Brain microvascular endothelial cell (primary cell): ENCODE measurements at regions not wholly inside any gene's neighbourhood (a gene's known extent, or its start where the extent isn't known, plus 50 kb on each side); places are given as distances from the start of the nearest gene placed in this dataset.

Experiments
- DNase-seq: peaks from one replicate; pipeline ENCODE4 v3.0.0-alpha.2; 2020
- H3K27ac ChIP-seq: fragments of 250-450 bp; sonication (Bioruptor Pico); 2 replicates; pipeline ENCODE4 v1.5.1; 2020; ENCODE audit warnings: mild to moderate bottlenecking, moderate library complexity
- H3K27me3 ChIP-seq: fragments of 250-450 bp; sonication (Bioruptor Pico); replicated peaks from 2 replicates; pipeline ENCODE4 v1.5.1; 2020; ENCODE audit warnings: mild to moderate bottlenecking
- H3K36me3 ChIP-seq: fragments of 250-450 bp; sonication (Bioruptor Pico); replicated peaks from 2 replicates; pipeline ENCODE4 v1.5.1; 2020; ENCODE audit warnings: mild to moderate bottlenecking
- H3K4me3 ChIP-seq: 2 replicates; pipeline ENCODE4 v1.5.1; 2011; ENCODE audit warnings: low read depth, mild to moderate bottlenecking, control low read depth, low read length, moderate library complexity
- CTCF ChIP-seq: IDR thresholded peaks from 2 replicates; pipeline ENCODE4 v1.5.1; 2011; ENCODE audit warnings: low read depth, mild to moderate bottlenecking, moderate library complexity, low read length, control low read depth, inconsistent platforms; ENCODE audit errors: missing control alignments
- in situ Hi-C: cut with HindIII; loops from 2 replicates; pipeline ENCODE4 v1.10.0; 2017; ENCODE audit warnings: low sequenced_read_pairs, low pct_ligation_motif_present

GRCh38 chr3:22898558-22898957 is 304.6 kb upstream of the UBE2E2 start:
- no peak for TF ChIP-seq CTCF
- Histone ChIP-seq H3K27ac (no peak overlapping the region), H3K36me3 (no peaks in the 10 kb centered on the region), H3K4me3 (no peak overlapping the region), H3K27me3 (no peaks in the 10 kb centered on the region)
- no peak for DNase-seq
- in situ Hi-C loops = no loop called here

GRCh38 chr3:22899441-22899840 is 303.7 kb upstream of the UBE2E2 start:
- in situ Hi-C loops = no loop called here
- TF ChIP-seq CTCF = no peak
- no peak overlapping the region for H3K4me3 ChIP-seq

GRCh38 chr3:22900296-22900695 is 302.8 kb upstream of the UBE2E2 start:
- H3K36me3 ChIP-seq = no peaks in the 10 kb centered on the region
- no peak for DNase-seq
- TF ChIP-seq CTCF = no peak
- no peak overlapping the region for H3K27ac ChIP-seq
- no peaks in the 10 kb centered on the region for H3K27me3 ChIP-seq
- in situ Hi-C loops = no loop called here
- H3K4me3 ChIP-seq = no peak overlapping the region

More at GRCh38 chr3:22899441-22899840, 303.7 kb upstream of the UBE2E2 start:
- no peaks in the 10 kb centered on the region for H3K36me3 ChIP-seq
- H3K27me3 ChIP-seq = no peaks in the 10 kb centered on the region
- DNase-seq = no peak
- H3K27ac ChIP-seq = no peak overlapping the region

- no peaks in the 10 kb centered on the region for H3K27me3 ChIP-seq
- no peak for TF ChIP-seq CTCF
- H3K27ac ChIP-seq = no peak overlapping the region
- in situ Hi-C loops = no loop called here
- H3K36me3 ChIP-seq = no peaks in the 10 kb centered on the region
- DNase-seq = no peak
- no peak overlapping the region for H3K4me3 ChIP-seq
Observed at GRCh38 chr3:22901684-22902083, 301.4 kb upstream of the UBE2E2 start.

GRCh38 chr3:22907161-22907780 is 295.9 kb upstream of the UBE2E2 start:
- in situ Hi-C loops = no loop called here
- no peak for TF ChIP-seq CTCF
- Histone ChIP-seq H3K27ac (no peak overlapping the region), H3K36me3 (no peaks in the 10 kb centered on the region), H3K27me3 (no peaks in the 10 kb centered on the region), H3K4me3 (no peak overlapping the region)
- DNase-seq = peak; percentile 18

GRCh38 chr3:22907796-22908195 is 295.3 kb upstream of the UBE2E2 start:
- Histone ChIP-seq H3K36me3 (no peaks in the 10 kb centered on the region), H3K27ac (no peak overlapping the region), H3K4me3 (no peak overlapping the region), H3K27me3 (no peaks in the 10 kb centered on the region)
- in situ Hi-C loops = no loop called here
- DNase-seq = no peak
- no peak for TF ChIP-seq CTCF
